H1 (cell line): ENCODE measurements at regions not wholly inside any gene's neighbourhood (a gene's known extent, or its start where the extent isn't known, plus 50 kb on each side); places are given as distances from the start of the nearest gene placed in this dataset.

Source experiments
- JUND ChIP-seq: IDR thresholded peaks from 2 replicates; pipeline ENCODE4 v1.6.1; 2011; ENCODE audit warnings: mild to moderate bottlenecking, improper control_type of control experiment, low read length
- POU5F1 ChIP-seq: IDR thresholded peaks from 2 replicates; pipeline ENCODE4 v1.6.1; 2011; ENCODE audit warnings: low read depth, mild to moderate bottlenecking, low read length, moderate library complexity

- TF ChIP-seq JUND, result no peak
- no peak for TF ChIP-seq POU5F1
These were observed 203.8 kb downstream of the MZT1 start (continued) for GRCh38 chr13:72523593-72523992.
